ENCODE measurements at regions not wholly inside any gene's neighbourhood (a gene's known extent, or its start where the extent isn't known, plus 50 kb on each side); places are given as distances from the start of the nearest gene placed in this dataset.

DNA sequence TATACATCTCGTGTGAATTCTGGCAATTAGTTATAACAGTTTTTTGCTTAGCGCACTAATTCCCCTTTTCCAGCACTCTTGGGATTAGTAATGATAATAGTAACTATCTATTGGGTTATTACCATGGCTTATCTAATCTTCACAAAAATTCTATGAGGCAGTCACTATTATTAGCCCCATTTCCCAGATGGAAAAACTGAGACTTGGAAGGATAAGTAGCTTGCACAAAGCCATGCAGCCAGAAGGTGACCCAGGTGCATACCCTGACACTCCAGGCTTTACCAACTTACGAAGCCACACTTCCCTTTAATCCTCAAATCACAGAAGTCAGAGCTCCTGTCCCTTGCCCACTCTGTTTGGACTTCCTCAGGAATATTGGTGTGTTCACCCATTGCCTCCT is 156.8 kb downstream of the CYP26B1 start:
- Histone ChIP-seq H2AFZ (ENCODE audit: low read length, unreplicated experiment) (no peak overlapping the region), H3K4me3 (ENCODE audit: low read depth, low read length) (no peak overlapping the region), H3K4me1 (ENCODE audit: control insufficient read depth, insufficient read depth, low read length, unreplicated experiment) (no peaks in the 10 kb centered on the region), H3K79me2 (ENCODE audit: control insufficient read depth, insufficient read depth, low read length, unreplicated experiment) (no peaks in the 10 kb centered on the region), H3K36me3 (ENCODE audit: insufficient read depth, low read length) (no peaks in the 10 kb centered on the region), H3K27ac (ENCODE audit: low read depth, low read length) (no peak overlapping the region), H3K27me3 (ENCODE audit: insufficient read depth, low read length) (peaks cover 7% of the 10 kb centered on the region)

GRCh38 chr2:71990122-71990521 is 157.5 kb downstream of the CYP26B1 start:
- H3K4me1 ChIP-seq (ENCODE audit: control insufficient read depth, insufficient read depth, low read length, unreplicated experiment): no peaks in the 10 kb centered on the region
- no peak overlapping the region for H2AFZ ChIP-seq (ENCODE audit: low read length, unreplicated experiment)
- H3K27me3 ChIP-seq (ENCODE audit: insufficient read depth, low read length): peaks cover 7% of the 10 kb centered on the region
- no peak overlapping the region for H3K27ac ChIP-seq (ENCODE audit: low read depth, low read length)
- no peaks in the 10 kb centered on the region for H3K79me2 ChIP-seq (ENCODE audit: control insufficient read depth, insufficient read depth, low read length, unreplicated experiment)
- H3K36me3 ChIP-seq (ENCODE audit: insufficient read depth, low read length): no peaks in the 10 kb centered on the region
- no peak overlapping the region for H3K4me3 ChIP-seq (ENCODE audit: low read depth, low read length)

- no peak overlapping the region for H2AFZ ChIP-seq (ENCODE audit: low read length, unreplicated experiment)
- no peak overlapping the region for H3K27ac ChIP-seq (ENCODE audit: low read depth, low read length)
- H3K79me2 ChIP-seq (ENCODE audit: control insufficient read depth, insufficient read depth, low read length, unreplicated experiment): no peaks in the 10 kb centered on the region
- no peaks in the 10 kb centered on the region for H3K4me1 ChIP-seq (ENCODE audit: control insufficient read depth, insufficient read depth, low read length, unreplicated experiment)
- H3K27me3 ChIP-seq (ENCODE audit: insufficient read depth, low read length): peaks cover 7% of the 10 kb centered on the region
- no peak overlapping the region for H3K4me3 ChIP-seq (ENCODE audit: low read depth, low read length)
- H3K36me3 ChIP-seq (ENCODE audit: insufficient read depth, low read length): no peaks in the 10 kb centered on the region
These were observed 158.0 kb downstream of the CYP26B1 start for GRCh38 chr2:71989671-71990070.

DNA sequence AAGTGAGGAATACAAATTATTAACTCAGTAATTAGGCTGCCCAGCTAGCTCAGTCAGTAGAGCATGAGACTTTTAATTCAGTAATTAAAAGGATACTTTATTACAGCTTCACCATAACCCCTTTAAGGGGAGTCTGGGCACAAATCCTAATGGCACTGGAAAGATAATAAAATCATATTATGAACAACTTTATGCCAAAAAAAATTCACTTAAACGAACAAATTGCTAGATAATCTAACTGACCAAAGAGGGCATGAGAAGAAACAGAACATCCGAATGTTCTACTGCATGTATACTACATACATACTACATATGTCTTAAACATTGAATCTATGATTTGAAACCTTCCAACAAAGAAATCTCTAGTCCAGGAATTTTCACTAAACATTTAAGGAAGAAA is 159.5 kb downstream of the CYP26B1 start:
- Histone ChIP-seq H3K36me3 (ENCODE audit: insufficient read depth, low read length) (no peaks in the 10 kb centered on the region), H3K4me3 (ENCODE audit: low read depth, low read length) (no peak overlapping the region), H3K79me2 (ENCODE audit: control insufficient read depth, insufficient read depth, low read length, unreplicated experiment) (no peaks in the 10 kb centered on the region)

GRCh38 chr2:71976685-71977084 is 171.0 kb downstream of the CYP26B1 start:
- peaks cover 73% of the 10 kb centered on the region for H3K27me3 ChIP-seq (ENCODE audit: insufficient read depth, low read length)
- no peak overlapping the region for H3K27ac ChIP-seq (ENCODE audit: low read depth, low read length)
- H3K4me3 ChIP-seq (ENCODE audit: low read depth, low read length): no peak overlapping the region
- no peaks in the 10 kb centered on the region for H3K36me3 ChIP-seq (ENCODE audit: insufficient read depth, low read length)
- no peaks in the 10 kb centered on the region for H3K4me1 ChIP-seq (ENCODE audit: control insufficient read depth, insufficient read depth, low read length, unreplicated experiment)
- H2AFZ ChIP-seq (ENCODE audit: low read length, unreplicated experiment): no peak overlapping the region
- H3K79me2 ChIP-seq (ENCODE audit: control insufficient read depth, insufficient read depth, low read length, unreplicated experiment): no peaks in the 10 kb centered on the region

More for the DNA sequence above, 159.5 kb downstream of the CYP26B1 start:
- Histone ChIP-seq H3K4me1 (ENCODE audit: control insufficient read depth, insufficient read depth, low read length, unreplicated experiment) (no peaks in the 10 kb centered on the region), H3K27ac (ENCODE audit: low read depth, low read length) (no peak overlapping the region), H3K27me3 (ENCODE audit: insufficient read depth, low read length) (peaks cover 7% of the 10 kb centered on the region), H2AFZ (ENCODE audit: low read length, unreplicated experiment) (no peak overlapping the region)

- no peak overlapping the region for H2AFZ ChIP-seq (ENCODE audit: low read length, unreplicated experiment)
- no peaks in the 10 kb centered on the region for H3K4me1 ChIP-seq (ENCODE audit: control insufficient read depth, insufficient read depth, low read length, unreplicated experiment)
- peaks cover 70% of the 10 kb centered on the region for H3K27me3 ChIP-seq (ENCODE audit: insufficient read depth, low read length)
- H3K79me2 ChIP-seq (ENCODE audit: control insufficient read depth, insufficient read depth, low read length, unreplicated experiment): no peaks in the 10 kb centered on the region
- no peaks in the 10 kb centered on the region for H3K36me3 ChIP-seq (ENCODE audit: insufficient read depth, low read length)
- no peak overlapping the region for H3K27ac ChIP-seq (ENCODE audit: low read depth, low read length)
- no peak overlapping the region for H3K4me3 ChIP-seq (ENCODE audit: low read depth, low read length)
These were observed 172.8 kb downstream of the CYP26B1 start for GRCh38 chr2:71974846-71975245.

DNA sequence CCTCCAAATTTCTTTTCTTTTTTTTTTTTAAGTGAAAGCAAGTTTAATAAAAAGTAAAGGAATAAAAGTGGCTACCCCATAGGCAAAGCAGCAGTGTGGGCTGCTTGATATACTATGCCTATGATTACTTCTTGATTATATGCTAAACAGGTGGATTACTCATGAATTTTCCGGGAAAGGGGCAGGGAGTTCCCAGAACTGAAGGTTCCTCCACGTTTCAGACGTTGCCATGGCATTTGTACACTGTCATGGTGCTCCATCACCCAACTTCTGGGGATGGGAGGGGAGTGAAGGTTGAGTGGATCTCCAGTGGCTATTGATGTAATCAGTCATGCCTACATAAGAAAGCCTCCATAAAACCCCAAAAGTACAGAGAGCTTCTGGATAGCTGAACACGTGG is 176.2 kb downstream of the CYP26B1 start:
- Histone ChIP-seq H3K36me3 (ENCODE audit: insufficient read depth, low read length) (no peaks in the 10 kb centered on the region), H3K27ac (ENCODE audit: low read depth, low read length) (no peak overlapping the region), H3K27me3 (ENCODE audit: insufficient read depth, low read length) (peaks cover 81% of the 10 kb centered on the region), H3K79me2 (ENCODE audit: control insufficient read depth, insufficient read depth, low read length, unreplicated experiment) (no peaks in the 10 kb centered on the region), H2AFZ (ENCODE audit: low read length, unreplicated experiment) (no peak overlapping the region), H3K4me1 (ENCODE audit: control insufficient read depth, insufficient read depth, low read length, unreplicated experiment) (no peaks in the 10 kb centered on the region), H3K4me3 (ENCODE audit: low read depth, low read length) (no peak overlapping the region)

DNA sequence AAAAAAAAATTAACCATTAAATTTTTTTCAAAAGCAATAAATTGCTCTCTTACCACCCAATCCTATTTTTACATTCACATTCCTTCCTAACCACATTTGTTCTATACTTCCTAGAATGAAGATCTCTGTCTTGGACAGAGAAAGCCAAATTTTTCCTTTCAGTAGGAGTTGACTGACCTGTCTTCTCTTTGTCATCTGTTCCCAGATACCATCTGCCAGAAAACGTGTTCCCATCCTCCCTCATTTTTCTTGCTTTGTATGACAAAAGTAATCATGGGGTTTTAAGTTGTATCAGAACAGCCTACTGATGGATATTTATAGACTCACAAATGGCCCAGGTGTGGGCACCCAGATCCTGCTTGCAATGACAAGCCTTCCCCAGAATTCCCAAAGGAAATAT is 182.1 kb downstream of the CYP26B1 start:
- H2AFZ ChIP-seq (ENCODE audit: low read length, unreplicated experiment): no peak overlapping the region
- no peak overlapping the region for H3K4me3 ChIP-seq (ENCODE audit: low read depth, low read length)
- no peaks in the 10 kb centered on the region for H3K4me1 ChIP-seq (ENCODE audit: control insufficient read depth, insufficient read depth, low read length, unreplicated experiment)
- H3K27me3 ChIP-seq (ENCODE audit: insufficient read depth, low read length): peaks cover 67% of the 10 kb centered on the region
- H3K79me2 ChIP-seq (ENCODE audit: control insufficient read depth, insufficient read depth, low read length, unreplicated experiment): no peaks in the 10 kb centered on the region
- no peaks in the 10 kb centered on the region for H3K36me3 ChIP-seq (ENCODE audit: insufficient read depth, low read length)
- no peak overlapping the region for H3K27ac ChIP-seq (ENCODE audit: low read depth, low read length)

DNA sequence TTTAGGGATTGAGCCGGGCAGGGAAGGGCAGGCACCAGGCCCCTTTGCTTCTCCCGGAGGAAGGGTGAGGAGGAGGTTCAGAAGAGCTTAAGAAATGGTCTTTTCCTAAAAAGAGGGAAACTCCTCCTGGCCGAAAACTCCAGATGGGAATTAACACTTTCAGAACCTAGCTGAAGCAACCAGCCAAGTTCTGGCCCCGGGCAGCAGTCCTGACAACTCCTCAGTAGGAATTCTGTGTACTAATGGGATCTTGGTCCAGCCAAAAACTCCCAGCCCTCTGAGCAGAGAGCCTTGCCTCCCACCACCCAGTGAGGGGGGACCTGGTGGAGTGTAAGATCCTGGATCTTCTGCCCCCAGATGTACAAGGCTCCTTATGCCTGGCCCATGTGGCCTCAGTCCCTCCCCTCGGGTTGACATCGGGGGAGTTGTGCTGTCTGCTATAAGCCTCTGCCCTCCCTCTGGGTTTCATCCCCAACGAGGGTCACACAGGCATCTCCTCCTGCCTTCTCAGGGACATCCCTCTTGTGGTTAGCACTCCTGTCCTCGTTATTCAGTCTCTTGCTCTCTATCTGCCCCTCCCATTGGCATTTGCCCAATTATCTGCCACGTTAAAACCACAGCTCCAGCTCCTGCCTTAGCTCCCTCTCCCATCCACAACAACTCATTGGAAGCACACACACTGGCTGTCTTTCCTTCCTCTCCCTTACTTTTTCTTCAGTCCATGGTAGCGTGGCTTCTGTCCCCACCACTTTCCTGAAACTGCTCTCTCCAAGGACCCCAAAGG is 184.6 kb downstream of the CYP26B1 start:
- Histone ChIP-seq H3K36me3 (ENCODE audit: insufficient read depth, low read length) (no peaks in the 10 kb centered on the region), H2AFZ (ENCODE audit: low read length, unreplicated experiment) (no peak overlapping the region), H3K4me3 (ENCODE audit: low read depth, low read length) (no peak overlapping the region), H3K79me2 (ENCODE audit: control insufficient read depth, insufficient read depth, low read length, unreplicated experiment) (no peaks in the 10 kb centered on the region), H3K4me1 (ENCODE audit: control insufficient read depth, insufficient read depth, low read length, unreplicated experiment) (no peaks in the 10 kb centered on the region), H3K27ac (ENCODE audit: low read depth, low read length) (no peak overlapping the region), H3K27me3 (ENCODE audit: insufficient read depth, low read length) (peaks cover 50% of the 10 kb centered on the region)

DNA sequence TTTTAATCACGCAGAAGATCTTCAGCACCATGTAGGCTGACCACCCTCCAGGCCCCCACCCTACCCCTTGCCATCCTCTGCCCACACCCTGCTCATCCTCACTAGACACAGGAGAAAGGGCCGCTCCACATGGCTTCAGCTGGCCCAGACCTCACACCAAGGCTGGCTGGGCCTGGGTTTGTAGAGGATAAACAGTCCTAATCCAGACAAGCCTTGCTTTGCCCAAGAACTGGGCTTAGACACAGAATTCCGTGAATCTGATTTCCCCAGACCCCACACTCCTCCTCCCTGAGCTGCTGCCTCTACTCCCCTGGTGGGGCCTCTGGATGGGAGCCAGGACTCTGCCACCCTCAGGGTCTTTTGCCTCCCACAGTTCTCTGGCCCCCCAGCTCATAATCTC is 185.3 kb downstream of the CYP26B1 start:
- Histone ChIP-seq H3K4me1 (ENCODE audit: control insufficient read depth, insufficient read depth, low read length, unreplicated experiment) (no peaks in the 10 kb centered on the region), H2AFZ (ENCODE audit: low read length, unreplicated experiment) (no peak overlapping the region), H3K36me3 (ENCODE audit: insufficient read depth, low read length) (no peaks in the 10 kb centered on the region), H3K27ac (ENCODE audit: low read depth, low read length) (no peak overlapping the region), H3K4me3 (ENCODE audit: low read depth, low read length) (no peak overlapping the region), H3K27me3 (ENCODE audit: insufficient read depth, low read length) (peaks cover 42% of the 10 kb centered on the region), H3K79me2 (ENCODE audit: control insufficient read depth, insufficient read depth, low read length, unreplicated experiment) (no peaks in the 10 kb centered on the region)

DNA sequence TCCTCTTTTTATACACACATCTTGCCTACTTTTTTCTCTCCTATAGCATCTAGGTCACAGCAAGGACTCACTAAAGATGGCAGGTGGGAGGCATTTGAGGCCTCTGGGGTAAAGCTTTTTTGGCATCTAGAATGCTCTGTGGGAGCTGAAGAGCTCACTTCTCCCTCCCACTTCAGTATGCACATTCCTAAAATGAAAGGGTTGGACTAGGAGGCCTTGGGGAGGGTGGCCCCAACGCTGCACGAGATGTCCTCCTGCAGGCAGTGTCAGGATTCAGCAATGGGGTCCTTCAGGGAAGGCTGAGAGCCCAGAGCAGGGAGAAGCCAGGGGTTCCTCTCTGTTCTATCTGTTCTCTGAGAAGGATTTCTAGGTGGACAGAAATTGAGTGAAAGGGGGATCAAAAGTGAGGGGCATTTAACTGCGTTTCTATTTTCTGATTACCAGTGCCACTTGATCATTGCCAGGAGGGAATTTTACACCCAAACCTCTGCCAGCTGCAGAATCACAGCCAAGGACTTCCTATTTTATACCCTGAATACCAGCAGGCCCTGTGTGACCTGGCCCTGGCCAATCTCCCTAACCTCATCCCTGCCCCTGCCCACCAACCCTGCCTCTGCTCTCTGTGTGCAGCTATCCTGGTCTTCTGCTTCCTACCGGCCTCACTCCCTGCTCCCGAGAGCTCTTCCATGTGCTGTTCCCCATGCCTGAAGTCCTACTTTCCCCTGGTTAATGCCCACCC is 186.2 kb downstream of the CYP26B1 start:
- Histone ChIP-seq H3K4me3 (ENCODE audit: low read depth, low read length) (no peak overlapping the region), H3K79me2 (ENCODE audit: control insufficient read depth, insufficient read depth, low read length, unreplicated experiment) (no peaks in the 10 kb centered on the region), H3K36me3 (ENCODE audit: insufficient read depth, low read length) (no peaks in the 10 kb centered on the region), H3K27ac (ENCODE audit: low read depth, low read length) (no peak overlapping the region), H3K4me1 (ENCODE audit: control insufficient read depth, insufficient read depth, low read length, unreplicated experiment) (no peaks in the 10 kb centered on the region), H2AFZ (ENCODE audit: low read length, unreplicated experiment) (no peak overlapping the region), H3K27me3 (ENCODE audit: insufficient read depth, low read length) (peaks cover 35% of the 10 kb centered on the region)
